ENCODE measurements at regions not wholly inside any gene's neighbourhood (a gene's known extent, or its start where the extent isn't known, plus 50 kb on each side); places are given as distances from the start of the nearest gene placed in this dataset.

DNA sequence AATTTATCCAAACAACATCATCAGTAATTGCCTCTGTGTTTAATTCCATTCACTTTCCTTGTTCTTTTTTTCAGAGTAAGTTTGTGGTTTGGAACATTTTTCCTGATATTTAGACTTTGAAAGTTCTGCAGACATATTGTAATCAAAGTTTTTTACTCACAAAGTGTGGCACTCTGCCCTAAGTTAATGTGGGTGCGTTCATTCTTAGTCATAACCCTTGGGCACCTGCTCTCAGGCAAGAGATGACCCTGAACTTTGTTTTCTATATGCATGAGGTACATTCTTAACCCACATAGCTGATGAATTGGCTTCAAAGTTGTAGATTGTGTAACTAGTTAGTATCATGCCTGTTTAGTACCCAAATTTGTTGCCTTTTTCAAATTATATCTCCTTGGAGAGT lies 424.3 kb downstream of the GRXCR1 start:
- no peak overlapping the region for H3K27ac ChIP-seq
- H3K4me3 ChIP-seq, result no peak overlapping the region
- TF ChIP-seq, protein P1, sequence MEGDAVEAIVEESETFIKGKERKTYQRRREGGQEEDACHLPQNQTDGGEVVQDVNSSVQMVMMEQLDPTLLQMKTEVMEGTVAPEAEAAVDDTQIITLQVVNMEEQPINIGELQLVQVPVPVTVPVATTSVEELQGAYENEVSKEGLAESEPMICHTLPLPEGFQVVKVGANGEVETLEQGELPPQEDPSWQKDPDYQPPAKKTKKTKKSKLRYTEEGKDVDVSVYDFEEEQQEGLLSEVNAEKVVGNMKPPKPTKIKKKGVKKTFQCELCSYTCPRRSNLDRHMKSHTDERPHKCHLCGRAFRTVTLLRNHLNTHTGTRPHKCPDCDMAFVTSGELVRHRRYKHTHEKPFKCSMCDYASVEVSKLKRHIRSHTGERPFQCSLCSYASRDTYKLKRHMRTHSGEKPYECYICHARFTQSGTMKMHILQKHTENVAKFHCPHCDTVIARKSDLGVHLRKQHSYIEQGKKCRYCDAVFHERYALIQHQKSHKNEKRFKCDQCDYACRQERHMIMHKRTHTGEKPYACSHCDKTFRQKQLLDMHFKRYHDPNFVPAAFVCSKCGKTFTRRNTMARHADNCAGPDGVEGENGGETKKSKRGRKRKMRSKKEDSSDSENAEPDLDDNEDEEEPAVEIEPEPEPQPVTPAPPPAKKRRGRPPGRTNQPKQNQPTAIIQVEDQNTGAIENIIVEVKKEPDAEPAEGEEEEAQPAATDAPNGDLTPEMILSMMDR (IDR thresholded peaks at IDR 0.05), result no peak
- no peak for DNase-seq (ENCODE audit: low spot score)

DNA sequence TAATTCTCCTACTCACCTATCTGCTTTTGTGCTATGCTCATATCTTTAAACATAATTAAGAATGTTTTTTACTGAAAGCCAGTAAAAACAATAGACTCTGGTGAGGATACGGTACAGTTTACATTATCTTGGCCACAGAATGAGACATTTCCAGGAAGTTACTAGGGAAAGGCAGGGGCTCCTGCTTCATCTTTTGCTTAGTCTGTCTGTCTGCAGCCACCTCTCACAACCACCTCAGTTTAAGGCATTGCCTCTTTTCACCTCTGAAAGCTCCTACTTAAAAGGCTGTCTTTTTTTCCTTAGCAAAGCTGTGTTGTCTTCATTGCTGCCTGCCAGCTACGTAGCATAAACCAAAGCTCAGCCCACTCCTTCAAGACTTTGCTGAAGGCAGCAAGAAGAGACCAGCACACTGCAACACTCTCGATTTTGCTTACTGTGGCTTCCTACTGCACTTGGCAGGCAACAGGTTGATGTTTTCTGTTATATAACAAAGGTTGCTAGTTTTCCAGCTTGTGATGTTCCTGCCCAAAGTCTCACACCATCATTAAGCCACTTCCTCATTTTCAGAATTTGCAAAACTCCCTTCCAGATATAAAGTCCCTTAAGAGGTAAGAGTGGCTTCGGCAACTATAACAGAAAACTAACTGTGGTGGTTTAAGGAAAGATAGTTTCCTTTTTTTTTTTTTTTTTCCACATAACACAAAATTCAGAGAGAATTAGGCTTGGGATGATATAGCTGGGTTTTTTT lies 432.9 kb downstream of the GRXCR1 start:
- Histone ChIP-seq H3K27ac (no peak overlapping the region), H3K4me3 (no peak overlapping the region)
- DNase-seq (ENCODE audit: low spot score), result no peak
- TF ChIP-seq, protein P1 (IDR thresholded peaks at IDR 0.05), result no peak

DNA sequence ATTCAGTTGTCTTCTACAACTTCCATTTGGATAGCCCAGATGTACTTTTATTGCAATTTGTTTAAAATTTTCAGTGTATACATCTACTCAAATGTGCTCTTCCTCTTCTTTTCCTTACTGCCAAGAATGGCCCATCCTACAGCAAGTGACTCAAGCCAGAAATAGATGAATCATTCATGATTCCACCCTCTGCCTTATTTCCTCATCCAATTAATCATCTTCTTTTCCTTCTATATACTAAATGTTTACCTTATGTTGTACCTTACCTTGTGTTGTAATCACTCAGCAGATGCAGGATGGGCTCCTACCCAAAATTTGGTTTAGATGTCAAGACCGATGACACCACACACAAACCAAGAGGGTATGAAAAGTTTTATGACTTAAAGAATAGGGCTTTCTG lies 437.8 kb downstream of the GRXCR1 start:
- TF ChIP-seq, protein P1 (IDR thresholded peaks at IDR 0.05), result no peak
- H3K27ac ChIP-seq, result no peak overlapping the region
- no peak overlapping the region for H3K4me3 ChIP-seq
- no peak for DNase-seq (ENCODE audit: low spot score)

DNA sequence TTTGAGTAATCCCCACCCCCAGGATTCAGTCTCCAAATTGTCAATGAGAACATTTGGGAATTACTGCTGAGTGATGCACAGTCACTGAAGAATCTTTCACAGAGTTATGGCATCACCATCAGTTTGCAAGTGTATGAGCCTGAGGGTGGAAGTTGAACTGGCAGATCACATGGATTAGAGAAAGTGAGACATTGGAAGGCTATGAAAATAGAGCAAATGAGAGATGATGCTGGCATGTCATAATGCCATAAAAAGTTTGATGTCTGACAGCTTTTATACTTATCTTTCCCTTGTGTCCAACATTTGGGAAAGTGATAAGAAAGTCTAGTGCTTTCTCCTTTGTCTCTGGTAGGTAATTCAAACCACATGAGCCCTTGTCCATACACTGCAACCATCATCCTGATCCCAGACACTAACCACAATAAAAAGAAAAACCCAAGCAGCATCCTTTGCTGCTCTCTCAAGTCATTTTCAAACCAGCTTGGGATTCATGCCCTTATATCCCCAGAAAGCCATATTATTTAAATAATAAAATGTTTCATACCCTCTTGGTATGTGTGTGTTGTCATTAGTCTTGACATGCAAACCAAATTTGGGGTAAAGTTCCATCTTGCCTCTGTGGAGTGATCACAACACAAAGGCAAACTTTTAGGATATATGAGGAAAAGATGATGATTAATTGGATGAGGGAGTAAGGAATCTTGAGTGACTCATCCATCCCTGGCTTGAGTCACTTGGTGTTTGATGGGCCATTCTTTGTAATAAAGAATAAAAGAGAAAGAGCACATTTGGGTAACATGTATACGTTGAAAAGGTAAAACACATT lies 438.9 kb downstream of the GRXCR1 start:
- no peak overlapping the region for H3K27ac ChIP-seq
- no peak for DNase-seq (ENCODE audit: low spot score)
- H3K4me3 ChIP-seq, result no peak overlapping the region
- TF ChIP-seq, protein P1 (IDR thresholded peaks at IDR 0.05), result no peak

DNA sequence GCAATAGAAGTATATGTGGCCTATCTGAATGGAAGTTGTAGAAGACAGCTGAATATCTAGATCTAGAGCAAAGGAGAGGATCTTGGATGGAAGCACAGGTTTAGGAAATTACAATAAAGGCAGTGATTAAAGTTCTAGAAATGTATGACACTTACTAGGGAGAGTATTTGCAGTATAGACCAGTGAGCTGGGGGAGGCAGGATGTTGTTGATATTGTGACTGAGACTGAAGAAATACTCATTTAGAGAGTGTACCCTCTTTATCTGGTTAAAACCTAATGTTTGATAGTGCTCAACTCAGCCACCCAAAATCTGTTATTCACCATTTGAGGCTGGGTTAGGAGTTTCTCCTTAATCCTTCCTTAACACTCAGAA lies 439.5 kb downstream of the GRXCR1 start:
- TF ChIP-seq, protein P1 (IDR thresholded peaks at IDR 0.05), result no peak
- Histone ChIP-seq H3K4me3 (no peak overlapping the region), H3K27ac (no peak overlapping the region)
- DNase-seq (ENCODE audit: low spot score), result no peak

DNA sequence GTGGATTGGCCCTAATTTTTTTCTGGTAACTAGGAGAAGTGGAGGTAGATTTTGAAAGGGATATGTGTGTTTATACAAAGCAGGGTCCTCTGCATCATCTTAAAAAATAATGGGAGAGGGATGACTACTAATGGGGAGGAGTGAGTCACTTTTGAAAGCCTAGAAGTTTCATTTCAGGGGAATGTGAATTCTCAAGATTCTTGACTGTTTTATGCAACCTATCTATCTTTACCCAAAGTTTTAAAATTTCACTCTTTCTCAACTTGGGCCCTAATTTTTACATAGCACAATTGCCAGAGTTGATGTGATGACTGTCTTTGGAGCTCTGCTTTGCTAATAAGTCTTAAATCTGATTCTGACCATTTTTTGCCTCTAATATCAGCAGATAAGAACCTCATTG lies 445.2 kb downstream of the GRXCR1 start:
- TF ChIP-seq, protein P1 (IDR thresholded peaks at IDR 0.05), result no peak
- no peak overlapping the region for H3K27ac ChIP-seq
- no peak for DNase-seq (ENCODE audit: low spot score)
- no peak overlapping the region for H3K4me3 ChIP-seq

DNA sequence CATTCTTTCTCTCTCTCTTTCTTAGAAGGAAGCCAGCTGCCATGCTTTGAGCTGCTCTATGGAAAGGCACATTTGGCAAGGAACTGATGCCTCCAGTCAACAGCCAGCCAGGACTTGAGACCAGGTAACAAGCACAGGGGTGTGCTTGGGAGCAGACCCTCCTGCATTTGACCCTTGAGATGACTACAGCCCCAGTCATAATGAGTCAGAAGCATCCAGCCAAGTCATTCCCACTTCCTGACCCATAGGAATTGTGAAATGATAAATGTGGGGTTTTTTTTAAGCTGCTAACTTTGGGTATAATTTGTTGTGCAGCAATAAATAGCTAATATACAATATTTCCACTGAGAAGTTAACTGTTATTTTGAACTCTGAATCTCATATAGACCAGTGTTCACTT lies 446.9 kb downstream of the GRXCR1 start:
- DNase-seq (ENCODE audit: low spot score), result no peak
- TF ChIP-seq, protein P1 (IDR thresholded peaks at IDR 0.05), result no peak
- Histone ChIP-seq H3K27ac (no peak overlapping the region), H3K4me3 (no peak overlapping the region)

All from coronary artery (tissue), 2 donors.